SJSA1 (cell line): ENCODE measurements at regions not wholly inside any gene's neighbourhood (a gene's known extent, or its start where the extent isn't known, plus 50 kb on each side); places are given as distances from the start of the nearest gene placed in this dataset.
"Not testable (repeated sequence)": the region's sequence is repeated elsewhere in the genome, so short reads cannot be mapped to it uniquely, and the experiment has no call there.

ENCODE experiments used
- DNase-seq, 2 experiments: peaks; one replicate each; pipeline ENCODE4 v3.0.0-alpha.2; 2015 to 2020; ENCODE audit warnings: low spot score in 2 of 2, low read depth in 1 of 2
- H3K27ac ChIP-seq: fragments of 250-450 bp; sonication (Bioruptor Pico); 2 replicates; pipeline ENCODE4 v1.5.1; 2020; ENCODE audit warnings: mild to moderate bottlenecking, moderate library complexity
- H3K27me3 ChIP-seq: fragments of 250-450 bp; sonication (Bioruptor Pico); replicated peaks from 2 replicates; pipeline ENCODE4 v1.5.1; 2020; ENCODE audit warnings: mild to moderate bottlenecking, moderate library complexity
- H3K36me3 ChIP-seq: fragments of 250-450 bp; sonication (Bioruptor Pico); 2 replicates; pipeline ENCODE4 v1.5.1; 2020; ENCODE audit warnings: mild to moderate bottlenecking
- H3K4me1 ChIP-seq: fragments of 250-450 bp; sonication (Bioruptor Pico); replicated peaks from 2 replicates; pipeline ENCODE4 v1.6.1; 2021; ENCODE audit warnings: mild to moderate bottlenecking
- H3K4me3 ChIP-seq: fragments of 250-450 bp; sonication (Bioruptor Pico); 2 replicates; pipeline ENCODE4 v1.5.1; 2020; ENCODE audit warnings: mild to moderate bottlenecking
- H3K9me3 ChIP-seq: fragments of 250-450 bp; sonication (Bioruptor Pico); replicated peaks from 2 replicates; pipeline ENCODE4 v1.5.1; 2020; ENCODE audit warnings: mild to moderate bottlenecking

DNA sequence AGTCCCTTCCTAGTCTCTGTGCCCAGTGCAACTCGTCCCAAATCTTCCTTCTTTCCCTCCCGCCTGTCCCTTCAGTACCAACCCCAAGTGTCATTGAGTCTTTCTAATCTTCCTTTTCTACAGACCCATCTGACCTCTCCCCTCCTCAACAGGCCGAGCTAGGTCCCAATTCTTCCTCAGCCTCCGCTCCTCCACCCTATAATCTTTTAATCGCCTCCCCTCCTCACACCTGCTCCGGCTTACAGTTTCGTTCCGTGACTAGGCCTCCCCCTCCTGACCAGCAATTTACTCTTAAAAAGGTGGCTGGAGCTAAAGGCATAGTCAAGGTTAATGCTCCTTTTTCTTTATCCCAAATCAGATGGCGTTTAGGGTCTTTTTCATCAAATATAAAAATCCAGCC, 123.1 kb upstream of the MAP2 start:
- H3K9me3 ChIP-seq: not testable (repeated sequence)

DNA sequence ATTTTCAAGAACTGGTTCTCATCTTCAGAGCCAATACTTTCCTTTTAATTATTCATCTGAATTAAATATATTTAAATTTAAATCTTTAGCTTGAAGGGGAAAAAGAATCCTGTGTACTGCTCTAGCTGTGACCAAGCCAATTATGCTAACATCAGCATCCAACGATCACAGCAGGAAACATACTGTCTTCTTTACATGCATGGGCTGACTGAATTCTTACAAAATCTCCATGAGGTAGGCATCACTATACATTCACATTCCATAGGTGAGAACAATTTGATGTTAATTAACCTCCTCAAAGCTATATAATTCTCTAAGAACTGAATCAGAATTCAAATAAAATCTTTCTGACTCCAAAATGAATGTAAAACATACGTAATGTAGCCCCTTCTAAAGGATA, 118.8 kb upstream of the MAP2 start:
- Histone ChIP-seq H3K27ac (no peak overlapping the region), H3K9me3 (no peaks in the 10 kb centered on the region), H3K4me1 (no peaks in the 10 kb centered on the region), H3K27me3 (no peaks in the 10 kb centered on the region), H3K36me3 (no peaks in the 10 kb centered on the region), H3K4me3 (no peak overlapping the region)
- DNase-seq: no peak

More for the DNA sequence above, 123.1 kb upstream of the MAP2 start:
- not testable (repeated sequence) for H3K4me3 ChIP-seq, H3K27ac ChIP-seq, H3K4me1 ChIP-seq, H3K27me3 ChIP-seq, DNase-seq, H3K36me3 ChIP-seq

DNA sequence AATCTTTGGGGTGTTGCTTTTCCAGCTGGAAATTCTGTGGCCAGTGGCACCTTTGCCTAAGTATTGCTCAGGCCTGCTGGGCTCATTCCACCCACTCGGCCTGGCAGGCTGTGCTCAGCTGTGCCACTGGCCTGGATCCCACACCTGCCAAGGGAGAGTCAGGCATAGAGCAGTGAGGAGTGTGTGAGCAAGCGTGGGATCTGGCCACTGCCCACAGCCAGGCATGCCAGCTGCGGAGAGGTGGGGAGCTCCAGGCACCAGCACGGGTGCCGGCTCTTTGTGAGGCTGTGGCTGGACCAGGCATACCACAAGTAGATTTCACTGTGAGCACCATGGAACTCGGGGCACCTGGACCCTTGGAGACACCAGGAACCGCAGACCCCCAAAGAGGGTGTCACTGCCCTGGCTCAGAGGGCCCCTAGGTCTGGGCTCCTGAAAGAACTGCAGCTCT, 118.1 kb upstream of the MAP2 start:
- DNase-seq: no peak
- Histone ChIP-seq H3K27ac (no peak overlapping the region), H3K9me3 (no peaks in the 10 kb centered on the region), H3K27me3 (peaks cover 4% of the 10 kb centered on the region; the same call in 1 of the 2 replicates), H3K4me3 (no peak overlapping the region), H3K4me1 (no peaks in the 10 kb centered on the region), H3K36me3 (no peaks in the 10 kb centered on the region)

DNA sequence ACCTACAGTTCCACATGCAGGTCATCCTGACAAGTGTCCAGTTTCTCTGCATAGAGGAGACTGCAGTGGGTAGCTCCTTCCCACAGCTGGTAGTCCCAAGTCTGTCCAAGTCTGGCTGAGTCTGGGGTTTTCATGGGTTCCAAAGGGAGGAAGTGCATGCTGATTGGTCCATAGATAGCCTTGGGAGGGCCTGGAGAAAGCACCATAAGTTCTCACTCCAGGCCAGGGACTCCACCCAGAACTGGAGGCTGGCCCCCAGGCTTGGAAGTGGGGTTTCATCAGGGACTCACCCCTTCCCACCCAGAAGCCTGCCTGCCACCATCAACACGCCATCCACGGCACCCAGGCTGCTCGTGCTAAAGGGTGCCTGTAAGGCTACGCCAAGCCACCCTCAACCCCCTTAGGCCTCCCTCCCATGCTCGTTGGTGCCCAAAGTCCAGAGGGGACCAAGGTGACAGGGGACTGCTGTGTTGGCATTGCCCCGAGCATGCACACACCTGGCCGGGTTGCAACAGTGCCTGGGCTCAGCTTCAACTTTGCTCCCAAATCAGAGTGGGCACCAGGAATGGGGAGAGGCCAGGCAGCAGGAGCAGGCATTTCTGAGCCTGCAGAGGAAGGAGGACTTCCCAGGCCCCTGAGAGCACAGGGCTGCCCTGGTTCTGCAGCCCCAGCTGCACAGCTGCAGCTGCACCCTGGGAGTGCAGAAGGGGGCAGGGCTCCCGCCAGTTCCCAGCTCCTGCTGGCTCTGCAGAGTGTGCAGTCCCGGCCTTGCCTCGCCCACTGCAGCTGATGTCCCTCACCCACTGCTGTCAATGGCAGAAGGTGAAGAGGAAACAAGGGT, 116.5 kb upstream of the MAP2 start:
- no peak overlapping the region for H3K27ac ChIP-seq
- H3K4me3 ChIP-seq: no peak overlapping the region
- no peaks in the 10 kb centered on the region for H3K4me1 ChIP-seq
- DNase-seq: no peak
- H3K27me3 ChIP-seq: peaks cover 6% of the 10 kb centered on the region; the same call in 1 of the 2 replicates
- H3K9me3 ChIP-seq: no peaks in the 10 kb centered on the region
- H3K36me3 ChIP-seq: no peaks in the 10 kb centered on the region

DNA sequence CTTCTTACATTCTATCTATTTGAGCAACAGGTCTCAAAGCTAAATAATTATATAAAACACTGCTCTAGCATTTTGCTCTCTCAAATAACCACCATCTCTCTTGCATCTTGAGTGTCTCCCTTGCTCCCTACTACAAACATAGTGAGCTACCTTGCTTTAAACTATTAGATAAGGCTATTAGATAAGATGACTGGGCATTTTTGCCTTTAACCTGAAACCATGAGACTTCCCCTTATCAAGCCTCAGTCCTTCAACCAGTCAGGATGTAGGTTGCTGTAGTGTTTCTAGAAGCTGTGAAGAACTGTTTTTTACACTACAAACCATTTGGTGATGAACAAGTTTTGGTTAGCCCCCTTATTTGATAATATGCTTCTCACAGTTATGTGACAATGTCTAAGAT, 115.4 kb upstream of the MAP2 start:
- no peak overlapping the region for H3K4me3 ChIP-seq
- no peaks in the 10 kb centered on the region for H3K4me1 ChIP-seq
- H3K9me3 ChIP-seq: no peaks in the 10 kb centered on the region
- no peak overlapping the region for H3K27ac ChIP-seq
- H3K36me3 ChIP-seq: no peaks in the 10 kb centered on the region
- peaks cover 6% of the 10 kb centered on the region; the same call in 1 of the 2 replicates for H3K27me3 ChIP-seq
- DNase-seq: no peak

GRCh38 chr2:209311948-209312347, 111.9 kb upstream of the MAP2 start:
- Histone ChIP-seq H3K36me3 (no peaks in the 10 kb centered on the region), H3K27ac (no peak overlapping the region), H3K4me3 (no peak overlapping the region), H3K4me1 (no peaks in the 10 kb centered on the region), H3K27me3 (peaks cover 6% of the 10 kb centered on the region; the same call in 1 of the 2 replicates), H3K9me3 (no peaks in the 10 kb centered on the region)
- DNase-seq: no peak

DNA sequence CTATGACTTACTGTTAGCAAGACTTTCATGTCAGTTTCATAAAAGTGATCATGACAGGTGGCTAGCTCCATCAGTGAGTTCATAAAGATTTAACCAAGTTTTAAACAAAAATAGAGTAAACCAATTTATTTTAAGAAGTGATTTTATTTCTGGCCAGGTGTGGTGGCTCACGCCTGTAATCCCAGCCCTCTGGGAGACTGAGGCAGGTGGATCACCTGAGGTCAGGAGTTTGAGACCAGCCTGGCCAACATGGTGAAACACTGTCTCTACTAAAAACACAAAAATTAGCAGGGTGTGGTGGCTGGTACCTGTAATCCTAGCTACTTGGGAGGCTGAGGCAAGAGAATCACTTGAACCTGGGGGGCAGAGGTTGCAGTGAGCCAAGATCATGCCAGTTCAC, 111.4 kb upstream of the MAP2 start:
- DNase-seq, H3K4me1 ChIP-seq, H3K27me3 ChIP-seq, H3K4me3 ChIP-seq, H3K9me3 ChIP-seq, H3K27ac ChIP-seq, H3K36me3 ChIP-seq: not testable (repeated sequence)

DNA sequence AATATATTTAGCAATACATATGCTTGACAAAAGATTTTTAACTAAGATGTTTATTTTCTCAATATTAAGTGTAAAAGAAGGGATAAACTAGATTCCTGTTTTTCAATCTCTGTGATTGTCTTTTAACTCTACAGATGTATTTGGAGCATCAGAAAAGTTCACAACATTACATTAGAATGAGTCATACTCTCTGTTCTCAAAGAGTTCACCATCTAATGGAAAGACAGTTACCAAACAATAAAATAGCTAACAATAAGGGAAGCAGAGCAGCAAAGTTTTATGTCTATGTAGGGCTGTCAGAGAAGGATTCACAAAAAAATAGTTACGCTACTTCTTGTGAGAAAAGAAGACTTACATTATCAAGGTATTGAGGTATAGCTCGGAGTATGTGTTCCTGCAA, 109.2 kb upstream of the MAP2 start:
- Histone ChIP-seq H3K36me3 (no peaks in the 10 kb centered on the region), H3K9me3 (no peaks in the 10 kb centered on the region), H3K4me1 (no peaks in the 10 kb centered on the region), H3K27me3 (peaks cover 6% of the 10 kb centered on the region; the same call in 1 of the 2 replicates), H3K27ac (no peak overlapping the region), H3K4me3 (no peak overlapping the region)
- peak in 1 of 2 experiments; percentile 6 for DNase-seq

DNA sequence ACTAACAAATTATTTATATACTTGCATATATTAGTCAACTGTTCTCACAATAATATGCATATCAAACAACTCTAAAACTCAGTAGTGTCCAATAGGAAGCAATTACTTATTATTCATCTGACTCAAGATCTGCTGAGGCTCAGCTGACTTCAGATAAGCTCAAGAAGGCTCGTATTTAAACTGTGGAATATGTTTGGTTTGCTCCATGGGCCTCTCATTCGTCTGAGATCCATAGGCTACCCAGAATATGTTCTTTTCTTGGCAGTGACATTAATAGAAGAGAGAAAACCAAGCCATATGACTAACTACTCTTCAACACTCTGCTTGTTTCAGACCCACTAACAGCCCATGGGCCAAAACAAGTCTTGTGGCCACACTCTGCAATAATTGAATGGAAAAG, 107.7 kb upstream of the MAP2 start:
- no peaks in the 10 kb centered on the region for H3K27me3 ChIP-seq

GRCh38 chr2:209321076-209321475, 102.8 kb upstream of the MAP2 start:
- Histone ChIP-seq H3K27ac (no peak overlapping the region), H3K27me3 (no peaks in the 10 kb centered on the region; the same call in 1 of the 2 replicates), H3K36me3 (no peaks in the 10 kb centered on the region), H3K9me3 (no peaks in the 10 kb centered on the region), H3K4me3 (no peak overlapping the region), H3K4me1 (no peaks in the 10 kb centered on the region)
- DNase-seq: no peak

More for the DNA sequence above, 107.7 kb upstream of the MAP2 start:
- no peak overlapping the region for H3K27ac ChIP-seq
- H3K4me3 ChIP-seq: no peak overlapping the region
- H3K36me3 ChIP-seq: no peaks in the 10 kb centered on the region
- no peaks in the 10 kb centered on the region for H3K4me1 ChIP-seq
- no peak for DNase-seq
- no peaks in the 10 kb centered on the region for H3K9me3 ChIP-seq

GRCh38 chr2:209321581-209321980, 102.3 kb upstream of the MAP2 start:
- no peaks in the 10 kb centered on the region; the same call in 1 of the 2 replicates for H3K27me3 ChIP-seq
- no peaks in the 10 kb centered on the region for H3K9me3 ChIP-seq
- no peak for DNase-seq
- H3K27ac ChIP-seq: no peak overlapping the region
- H3K4me1 ChIP-seq: no peaks in the 10 kb centered on the region
- H3K36me3 ChIP-seq: no peaks in the 10 kb centered on the region
- no peak overlapping the region for H3K4me3 ChIP-seq

DNA sequence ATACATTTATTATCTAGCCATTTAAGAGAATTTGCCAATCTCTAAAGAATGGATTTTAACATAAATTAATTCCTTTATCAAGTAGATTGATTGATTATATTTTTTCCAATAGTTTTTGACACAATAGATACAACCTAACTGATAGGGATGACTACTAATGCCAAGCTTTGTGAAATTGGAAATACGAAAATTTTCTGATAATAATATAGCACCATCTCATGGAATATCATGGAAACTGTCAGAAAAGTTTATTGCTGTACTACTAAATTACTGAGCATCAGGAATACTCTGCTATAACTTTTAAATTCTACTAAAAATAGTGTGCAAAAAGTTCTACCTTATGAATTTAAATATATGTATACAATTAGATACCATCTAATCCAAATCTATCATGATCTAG, 101.8 kb upstream of the MAP2 start:
- Histone ChIP-seq H3K27me3 (no peaks in the 10 kb centered on the region; the same call in 1 of the 2 replicates), H3K4me3 (no peak overlapping the region), H3K27ac (no peak overlapping the region), H3K9me3 (no peaks in the 10 kb centered on the region), H3K36me3 (no peaks in the 10 kb centered on the region), H3K4me1 (no peaks in the 10 kb centered on the region)
- DNase-seq: no peak

DNA sequence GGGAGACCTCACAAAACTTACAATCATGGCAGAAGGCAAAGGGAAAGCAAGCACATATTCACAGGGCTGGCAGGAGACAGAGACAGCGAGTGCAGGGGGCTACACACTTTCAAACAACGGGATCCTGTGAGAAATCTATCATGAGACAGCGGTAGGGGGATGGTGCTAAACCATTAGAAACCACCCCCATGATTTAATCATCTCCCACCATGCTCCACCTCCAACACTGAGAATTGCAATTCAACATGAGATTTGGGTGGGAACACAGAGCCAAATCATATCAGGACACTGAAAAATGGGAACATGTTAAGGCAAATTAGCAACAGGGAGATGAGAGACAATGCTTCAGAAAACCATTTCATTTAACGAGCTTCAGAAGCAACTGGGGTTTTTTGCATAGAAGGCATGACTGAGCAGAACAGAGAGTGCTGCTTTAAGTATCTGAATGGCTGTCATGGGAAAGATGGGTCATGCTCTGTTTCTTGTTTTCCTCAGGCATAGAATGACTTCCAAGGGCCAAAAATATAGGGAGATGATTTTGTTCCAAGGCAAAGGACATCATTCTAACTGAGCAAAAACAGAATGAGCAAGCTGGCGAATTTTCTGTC, 100.8 kb upstream of the MAP2 start:
- H3K27me3 ChIP-seq: no peaks in the 10 kb centered on the region; the same call in 1 of the 2 replicates
- H3K27ac ChIP-seq: no peak overlapping the region
- no peak for DNase-seq
- no peak overlapping the region for H3K4me3 ChIP-seq
- H3K36me3 ChIP-seq: no peaks in the 10 kb centered on the region
- no peaks in the 10 kb centered on the region for H3K9me3 ChIP-seq
- no peaks in the 10 kb centered on the region for H3K4me1 ChIP-seq

DNA sequence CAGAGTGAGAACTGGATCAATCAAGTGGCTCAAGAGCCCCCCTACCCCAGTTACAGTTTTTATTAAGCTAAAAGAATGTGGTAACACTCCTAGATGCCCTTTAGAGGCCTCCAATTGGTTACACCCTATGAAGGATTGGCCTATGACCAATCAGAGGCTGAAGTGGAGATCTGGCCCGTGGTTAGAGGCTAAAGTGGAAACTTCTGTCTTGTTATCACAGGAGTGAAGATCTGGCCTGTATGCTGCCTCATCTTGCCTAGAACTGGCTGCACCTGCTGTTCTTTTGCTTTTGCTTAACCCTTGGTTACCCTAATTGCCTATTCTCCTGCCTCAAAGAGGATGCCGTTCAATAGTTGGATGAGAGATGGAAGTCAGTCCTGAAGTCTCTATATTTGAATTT, 100.1 kb upstream of the MAP2 start:
- Histone ChIP-seq H3K27ac (no peak overlapping the region), H3K4me3 (no peak overlapping the region), H3K36me3 (no peaks in the 10 kb centered on the region), H3K27me3 (no peaks in the 10 kb centered on the region; the same call in 1 of the 2 replicates), H3K4me1 (no peaks in the 10 kb centered on the region), H3K9me3 (no peaks in the 10 kb centered on the region)
- no peak for DNase-seq
